ENCODE measurements at regions not wholly inside any gene's neighbourhood (a gene's known extent, or its start where the extent isn't known, plus 50 kb on each side); places are given as distances from the start of the nearest gene placed in this dataset.
"Not testable (repeated sequence)": the region's sequence is repeated elsewhere in the genome, so short reads cannot be mapped to it uniquely, and the experiment has no call there.

DNA sequence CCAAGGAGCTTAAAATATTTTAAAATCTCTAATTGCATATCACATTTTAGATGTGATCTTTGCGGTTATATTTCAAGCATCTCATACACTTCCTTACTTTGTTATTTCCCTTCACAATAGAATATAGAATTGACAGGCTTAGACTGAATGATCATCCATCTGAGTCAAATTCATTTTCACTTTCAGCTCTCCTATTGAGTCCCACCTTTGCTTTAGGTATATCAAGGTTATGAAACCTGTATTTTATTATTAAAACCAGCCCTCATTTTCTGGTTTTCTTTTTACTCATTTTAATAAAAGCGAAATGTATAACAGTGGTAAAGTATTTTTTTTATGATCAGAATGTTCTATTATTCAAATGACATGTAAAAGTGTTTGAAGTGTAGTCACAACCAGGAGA lies 162.9 kb upstream of the KYNU start:
- no peak for DNase-seq

DNA sequence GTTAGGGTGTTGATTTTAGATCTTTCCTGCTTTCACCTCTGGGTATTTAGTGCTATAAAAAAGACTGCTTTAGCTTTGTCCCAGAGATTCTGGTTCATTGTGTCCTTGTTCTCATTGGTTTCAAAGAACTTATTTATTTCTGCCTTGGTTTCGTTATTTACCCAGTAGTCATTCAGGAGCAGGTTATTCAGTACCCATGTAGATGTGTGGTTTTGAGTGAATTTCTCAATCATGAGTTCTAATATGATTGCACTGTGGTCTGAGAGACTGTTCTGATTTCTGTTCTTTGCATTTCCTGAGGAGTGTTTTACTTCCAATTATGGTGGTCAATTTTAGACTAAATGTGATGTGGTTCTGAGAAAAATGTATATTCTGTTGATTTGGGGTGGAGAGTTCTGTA lies 167.1 kb upstream of the KYNU start:
- no peak for DNase-seq

DNA sequence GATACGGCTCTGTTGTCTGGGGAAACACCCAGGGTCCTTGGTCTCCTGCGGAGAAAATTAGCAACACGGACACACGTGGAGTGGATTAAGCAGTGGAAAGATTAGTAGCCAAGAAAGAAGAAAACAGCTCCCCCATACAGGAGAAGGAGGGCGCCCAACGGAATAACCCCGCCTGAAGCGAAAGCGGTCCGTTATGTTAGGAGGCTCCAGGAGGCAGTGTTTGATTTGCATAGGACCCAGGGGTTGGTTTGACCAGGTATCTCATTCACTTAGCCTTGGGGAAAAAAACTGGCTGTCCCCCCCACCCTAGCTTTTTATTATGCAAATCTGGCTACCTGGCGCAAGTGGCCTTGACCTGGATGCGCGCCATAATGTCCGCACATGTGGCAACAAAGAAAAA lies 170.1 kb upstream of the KYNU start:
- DNase-seq = no peak

DNA sequence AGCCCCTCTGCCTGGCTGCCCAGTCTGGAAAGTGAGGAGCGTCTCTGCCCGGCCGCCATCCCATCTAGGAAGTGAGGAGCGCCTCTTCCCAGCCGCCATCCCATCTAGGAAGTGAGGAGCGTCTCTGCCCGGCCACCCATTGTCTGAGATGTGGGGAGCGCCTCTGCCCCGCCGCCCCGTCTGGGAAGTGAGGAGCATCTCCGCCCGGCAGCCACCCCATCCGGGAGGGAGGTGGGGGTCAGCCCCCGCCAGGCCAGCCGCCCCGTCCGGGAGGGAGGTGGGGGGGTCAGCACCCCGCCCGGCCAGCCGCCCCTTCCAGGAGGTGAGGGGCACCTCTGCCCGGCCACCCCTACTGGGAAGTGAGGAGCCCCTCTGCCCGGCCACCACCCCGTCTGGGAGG lies 175.1 kb upstream of the KYNU start:
- DNase-seq = not testable (repeated sequence)

DNA sequence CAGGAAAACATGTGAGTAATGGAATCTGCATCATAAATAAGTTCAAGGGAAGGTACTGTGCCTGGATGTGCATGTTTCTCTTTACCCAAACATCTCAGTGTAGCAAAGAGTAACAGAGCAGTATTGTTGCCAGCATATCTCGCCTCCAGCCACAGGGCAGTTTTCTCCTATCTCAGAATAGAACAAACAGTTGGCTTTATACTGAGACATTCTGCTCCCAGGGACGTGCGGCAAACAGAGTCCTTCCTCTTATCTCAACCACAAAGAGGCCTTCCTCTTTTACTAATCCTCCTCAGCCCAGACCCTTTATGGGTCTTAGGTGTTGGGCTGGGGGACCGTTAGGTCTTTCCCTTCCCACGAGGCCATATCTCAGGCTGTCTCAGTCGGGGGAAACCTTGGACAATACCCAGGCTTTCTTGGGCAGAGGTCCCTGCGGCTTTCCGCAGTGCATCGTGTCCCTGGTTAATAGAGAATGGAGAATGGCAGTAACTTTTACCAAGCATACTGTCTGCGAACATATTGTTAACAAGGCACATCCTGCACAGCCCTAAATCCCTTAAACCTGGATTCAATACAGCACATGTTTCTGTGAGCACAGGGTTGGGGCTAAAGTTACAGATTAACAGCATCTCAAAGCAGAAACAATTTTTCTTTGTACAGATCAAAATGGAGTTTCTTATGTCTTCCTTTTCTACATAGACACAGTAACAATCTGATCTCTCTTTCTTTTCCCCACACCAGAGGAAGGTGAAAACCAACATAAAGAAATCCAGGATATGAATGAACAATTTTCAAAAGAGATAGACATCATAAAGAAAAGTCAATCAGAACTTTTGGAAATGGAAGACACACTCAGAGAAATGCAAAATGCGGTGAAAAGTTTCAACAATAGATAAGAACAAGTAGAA lies 181.9 kb upstream of the KYNU start:
- not testable (repeated sequence) for DNase-seq

DNA sequence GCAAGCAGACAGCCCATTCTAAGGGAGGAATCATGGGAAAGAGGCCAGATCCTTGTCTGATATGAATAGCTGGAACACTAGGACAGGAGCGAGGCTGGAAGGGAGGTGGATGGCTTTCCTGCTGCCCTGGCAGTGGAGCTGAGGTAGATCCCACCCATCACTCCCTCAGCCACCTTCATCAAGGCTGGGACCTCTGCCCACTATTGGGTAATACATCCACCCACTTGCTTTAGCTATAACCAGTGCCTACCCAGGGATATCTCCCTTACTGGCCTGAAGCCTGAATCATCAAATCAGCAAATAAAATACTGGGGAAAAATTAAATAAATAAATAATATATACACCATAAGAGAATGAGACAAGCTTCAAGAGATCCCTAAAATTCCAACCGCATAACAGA lies 183.2 kb upstream of the KYNU start:
- no peak for DNase-seq

DNA sequence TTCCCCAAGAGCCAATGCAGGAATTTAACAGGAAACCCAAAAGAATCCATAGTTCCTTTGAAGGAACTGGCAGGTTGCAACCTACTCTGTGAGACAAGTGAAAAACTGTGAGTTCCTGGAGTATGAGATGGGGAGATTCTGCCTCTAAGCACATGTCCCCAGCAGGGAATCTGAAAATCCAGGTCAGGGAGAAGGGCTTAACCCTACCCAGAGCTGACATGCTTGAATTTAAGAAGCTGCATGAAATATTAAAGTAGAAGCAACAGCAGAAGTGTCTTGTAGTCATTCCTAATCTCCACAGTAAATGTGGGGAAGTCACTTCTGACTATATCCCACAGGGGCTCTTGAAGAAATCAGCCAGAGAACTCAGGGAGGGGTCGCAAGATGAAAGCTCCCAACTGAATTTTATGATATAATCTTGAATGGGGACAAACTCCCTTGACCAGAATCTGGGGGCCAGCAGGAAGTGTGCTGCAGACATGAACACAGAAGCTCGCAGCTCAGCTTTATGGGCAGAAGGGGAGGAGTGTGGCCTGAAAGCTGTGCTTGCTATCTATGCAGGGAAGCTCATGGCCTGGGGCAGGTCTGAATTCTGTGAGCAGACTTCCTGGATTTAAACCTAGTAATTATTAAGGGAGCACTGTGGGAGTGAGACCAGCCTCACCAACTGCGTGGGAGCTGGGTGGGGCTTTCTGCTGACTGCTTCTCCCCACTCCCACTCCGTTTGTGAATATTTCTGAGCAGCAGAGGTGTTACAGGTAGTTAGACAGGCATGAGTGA lies 184.1 kb upstream of the KYNU start:
- no peak for DNase-seq

DNA sequence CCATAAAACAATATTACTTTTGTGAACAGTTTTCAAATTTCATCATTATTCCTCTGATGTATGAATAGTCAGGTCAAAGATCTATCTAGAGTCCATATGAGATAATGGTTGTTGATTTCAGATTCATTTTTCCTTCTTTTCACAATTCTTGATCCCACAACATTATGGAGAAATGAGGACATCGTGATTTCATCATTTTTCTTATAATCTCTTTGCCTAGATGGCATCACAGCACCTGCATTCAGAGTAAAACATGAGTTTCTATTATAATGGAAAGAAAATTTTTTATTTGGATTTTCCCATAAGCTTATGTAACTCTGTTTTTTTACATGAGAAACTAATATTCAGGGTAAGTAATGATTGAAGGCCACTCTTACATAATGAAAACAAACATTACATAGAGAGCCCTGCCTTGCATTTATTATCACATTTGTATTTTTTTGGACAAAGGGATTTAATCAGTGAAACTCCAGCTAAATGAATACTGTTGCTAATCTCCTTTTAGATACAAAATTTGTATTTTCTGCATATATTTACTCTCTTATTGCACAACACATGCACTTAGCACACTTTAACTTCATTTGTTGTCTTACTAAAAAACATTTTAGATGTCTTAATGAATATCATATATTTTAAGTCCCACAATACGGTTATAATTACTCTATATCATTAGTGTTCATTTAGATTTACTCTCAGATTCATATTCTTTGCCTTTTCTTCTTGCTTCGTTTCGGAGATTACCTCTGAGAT lies 188.4 kb upstream of the KYNU start:
- no peak for DNase-seq

DNA sequence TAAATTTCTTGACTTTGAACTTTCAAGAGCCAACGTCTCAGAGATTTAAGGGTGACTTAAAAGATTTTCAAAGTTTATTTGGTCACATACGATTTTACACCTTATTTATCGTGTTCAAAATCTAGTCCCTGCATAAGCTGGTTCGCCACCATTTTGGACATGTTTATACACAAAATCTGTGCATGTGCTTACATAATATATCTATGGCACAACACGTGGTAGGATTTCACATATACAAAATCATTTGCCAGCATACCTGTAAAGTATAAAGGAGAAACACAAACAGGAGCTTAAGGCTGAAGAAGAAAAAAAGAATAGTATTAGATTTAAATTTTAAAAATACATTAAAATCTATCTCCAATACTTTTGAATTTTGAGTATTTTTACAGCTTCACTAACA lies 190.0 kb upstream of the KYNU start:
- DNase-seq = no peak

DNA sequence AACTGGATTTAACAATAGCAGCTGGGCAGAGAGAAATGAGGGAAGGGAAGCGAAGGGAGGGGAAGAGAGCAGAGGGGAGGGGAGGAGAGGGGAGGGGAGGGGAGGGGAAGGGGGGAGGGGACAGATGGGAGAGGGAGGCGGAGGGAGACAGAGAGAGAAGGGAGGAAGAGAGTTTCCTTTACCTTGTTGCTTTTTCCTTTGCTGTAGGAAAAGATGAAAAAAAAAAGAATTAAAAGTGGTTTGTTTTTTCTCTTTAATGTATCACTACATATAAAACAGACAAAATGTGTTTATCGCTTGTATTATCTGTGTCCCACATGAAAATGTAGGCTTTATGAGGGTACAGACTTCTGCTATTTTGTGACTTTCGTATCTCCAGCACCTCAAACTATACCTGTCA lies 190.4 kb upstream of the KYNU start:
- no peak for DNase-seq

DNA sequence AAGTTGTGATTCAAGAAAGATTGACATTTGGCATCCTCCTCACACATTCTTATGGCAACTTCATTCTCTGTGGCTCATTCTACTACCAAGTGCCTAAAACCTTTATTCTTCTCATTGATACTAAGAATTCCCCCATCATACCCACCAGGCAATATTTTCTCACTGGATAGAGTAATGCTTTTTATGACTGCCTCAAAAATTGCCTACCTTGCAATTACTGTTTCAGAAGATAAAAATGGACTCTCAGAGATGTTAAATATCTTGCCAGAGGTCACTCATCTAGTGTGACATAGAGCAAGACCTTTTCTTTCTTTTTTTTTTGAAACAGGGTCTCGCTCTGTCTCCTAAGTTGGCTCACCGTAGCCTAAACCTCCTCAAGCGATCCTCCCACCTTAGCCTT lies 192.8 kb upstream of the KYNU start:
- DNase-seq = no peak

DNA sequence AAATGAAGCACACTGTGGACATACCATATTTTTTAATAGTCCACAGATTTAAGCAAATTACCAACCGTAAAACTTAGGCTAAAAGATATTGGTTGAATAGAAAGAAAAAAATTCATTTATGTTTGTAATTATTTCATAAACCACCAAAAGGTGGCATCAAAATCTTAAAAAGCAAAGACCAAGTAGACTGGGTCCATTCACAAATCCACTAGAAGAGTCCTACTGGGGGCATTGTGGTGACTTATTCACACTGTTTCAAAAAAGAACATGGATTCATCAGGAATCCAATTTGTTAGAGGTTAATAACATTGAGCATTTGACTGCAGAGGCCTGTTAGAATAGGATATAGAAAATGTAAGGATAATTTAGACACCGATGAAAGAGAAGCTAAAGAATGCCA lies 194.9 kb upstream of the KYNU start:
- no peak for DNase-seq

DNA sequence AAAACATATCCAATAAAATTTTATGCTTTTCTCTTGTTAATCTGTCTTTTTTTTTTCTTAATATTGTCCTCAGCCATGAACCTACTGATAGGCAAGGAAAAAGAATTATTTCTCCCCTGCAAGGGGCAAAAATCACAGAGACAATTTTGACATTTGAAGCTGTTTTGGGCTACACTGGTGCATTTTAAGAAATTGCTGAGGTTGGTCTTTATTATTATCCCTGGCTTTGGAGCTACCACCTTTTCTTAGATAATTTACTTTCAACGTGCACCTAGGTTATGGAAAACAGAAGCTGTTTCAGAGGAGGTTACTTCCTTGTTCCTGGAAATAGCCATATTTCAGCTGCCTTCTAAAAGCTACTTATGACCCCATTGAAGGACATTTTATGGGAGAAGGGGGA lies 195.5 kb upstream of the KYNU start:
- DNase-seq = no peak

DNA sequence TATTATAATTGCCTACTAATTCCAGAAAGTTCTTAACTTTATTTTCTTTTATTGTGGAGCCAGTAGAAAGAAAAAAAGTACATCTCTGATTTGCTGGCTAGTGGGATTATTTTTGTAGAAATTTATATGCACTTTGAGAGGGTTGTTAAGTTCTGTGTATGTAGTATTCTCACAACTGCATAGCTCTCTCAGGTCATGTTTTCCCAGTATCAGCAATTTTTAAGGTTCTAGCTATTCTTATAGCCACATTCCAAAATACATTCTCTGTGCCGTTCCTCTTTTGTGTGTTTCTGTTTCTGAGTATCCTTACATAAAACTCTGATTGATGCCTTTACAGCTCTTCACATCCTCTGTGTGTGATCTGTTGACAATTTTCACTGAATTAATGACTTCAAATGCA lies 199.3 kb upstream of the KYNU start:
- DNase-seq = no peak

DNA sequence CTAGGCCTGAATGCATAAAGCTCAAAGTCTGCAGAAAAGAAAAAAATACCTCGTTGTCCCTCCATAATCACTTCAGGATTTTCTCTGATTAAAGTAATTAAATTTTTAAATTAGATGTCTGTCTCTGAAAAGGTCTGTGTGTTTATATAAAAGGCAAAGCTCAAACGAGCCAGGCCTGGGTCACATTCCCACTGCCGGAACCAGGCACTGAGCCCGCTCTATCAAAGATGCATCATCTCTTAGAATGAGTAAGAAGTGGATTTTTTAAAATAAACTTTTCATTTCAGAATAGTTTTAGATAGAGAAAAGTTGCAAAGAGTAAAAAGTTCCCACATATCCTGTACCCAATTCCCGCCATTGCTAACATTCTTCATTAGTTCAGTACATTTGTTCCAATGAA lies 202.1 kb upstream of the KYNU start:
- DNase-seq = no peak

DNA sequence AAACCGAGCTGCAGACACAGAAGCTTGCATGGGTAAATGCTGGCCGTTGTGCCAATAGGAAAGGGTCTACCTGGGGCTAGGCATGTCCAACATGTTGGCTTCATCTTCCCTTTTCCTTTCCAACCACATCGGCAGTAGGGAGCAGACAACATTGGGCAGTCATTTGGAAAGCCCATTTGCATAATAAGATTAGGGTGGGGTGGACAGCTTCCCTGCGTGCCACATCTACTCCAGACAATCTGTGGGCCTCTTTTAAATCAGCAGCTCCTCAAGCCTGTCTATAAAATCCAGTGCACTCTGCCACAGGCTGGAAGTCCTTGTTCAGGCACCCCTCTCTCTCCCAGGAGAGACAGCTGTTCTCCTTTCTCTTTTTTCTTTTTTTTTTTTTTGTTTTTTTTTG lies 203.6 kb upstream of the KYNU start:
- DNase-seq = no peak

DNA sequence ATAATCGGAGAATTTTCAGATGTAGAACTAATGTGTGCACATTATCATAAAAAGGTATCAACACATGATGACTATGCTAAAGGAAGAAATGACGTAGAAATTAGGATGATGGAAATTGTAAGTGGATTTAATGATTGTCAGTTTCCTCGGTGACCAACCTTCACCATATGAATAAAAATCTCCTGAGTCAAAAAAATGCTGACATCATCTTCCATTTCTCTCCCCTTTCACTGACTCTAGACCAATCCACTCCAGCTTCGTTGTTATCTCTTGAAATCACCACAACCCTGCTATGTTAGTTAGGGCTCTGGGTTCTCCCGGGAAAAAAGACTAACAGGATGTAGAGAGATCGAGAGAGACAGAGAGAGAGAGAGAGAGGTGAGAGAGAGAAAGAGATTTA lies 204.8 kb upstream of the KYNU start:
- DNase-seq = no peak

DNA sequence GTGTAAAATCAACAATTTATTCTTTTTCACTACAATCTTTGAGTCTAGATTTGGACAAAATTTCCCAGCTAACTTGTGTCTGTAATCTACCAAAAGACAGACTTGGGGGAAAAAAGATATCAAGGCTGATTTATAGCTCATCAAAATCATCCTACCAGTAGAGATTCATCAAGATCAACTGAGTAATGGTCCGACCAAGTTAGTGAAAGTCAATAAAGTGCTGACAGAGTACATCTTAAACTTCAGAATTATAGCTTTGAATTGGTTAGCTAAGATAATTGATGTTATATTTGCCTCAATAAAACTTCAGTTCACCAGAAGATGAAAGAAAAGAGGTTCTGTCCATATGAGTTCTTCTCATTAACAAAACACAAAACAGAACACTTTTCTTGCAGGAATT lies 207.1 kb upstream of the KYNU start:
- no peak for DNase-seq

DNA sequence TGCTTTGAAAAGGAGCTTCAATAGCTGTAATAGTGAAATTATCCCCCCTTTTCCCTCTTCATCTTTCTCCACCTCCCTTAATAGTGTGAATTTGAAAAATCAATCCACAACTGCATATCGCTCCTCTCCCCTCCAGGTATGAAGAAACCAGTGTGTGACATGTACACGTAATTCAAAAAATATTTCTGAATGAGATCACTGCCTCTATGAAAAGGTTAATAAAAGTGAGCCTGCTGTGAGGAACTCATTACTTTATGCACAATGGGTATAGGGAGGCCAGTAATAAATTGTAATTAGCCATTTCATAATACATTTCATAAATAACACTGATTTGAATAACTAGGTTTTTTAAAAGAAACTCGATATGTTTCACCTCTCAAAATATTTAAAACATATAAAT lies 209.0 kb upstream of the KYNU start:
- DNase-seq = no peak

DNA sequence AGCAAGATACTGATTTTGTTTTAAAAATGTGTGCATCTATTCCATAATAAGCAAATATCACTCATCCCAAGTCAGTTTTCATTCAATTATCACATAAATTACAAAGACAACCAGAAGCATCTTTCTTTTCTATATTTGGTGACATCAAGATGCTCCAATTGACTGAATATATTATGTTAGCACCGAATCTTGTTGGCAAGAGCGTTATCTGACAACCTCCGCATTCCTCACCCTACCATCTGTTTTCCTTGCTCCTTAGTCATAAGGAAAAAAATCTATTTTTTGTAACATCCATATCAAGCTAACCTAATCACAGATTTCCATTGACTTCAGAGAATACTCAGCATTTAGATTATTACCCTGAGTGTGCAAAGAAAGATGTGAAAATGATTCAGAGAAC lies 212.2 kb upstream of the KYNU start:
- DNase-seq = no peak

DNA sequence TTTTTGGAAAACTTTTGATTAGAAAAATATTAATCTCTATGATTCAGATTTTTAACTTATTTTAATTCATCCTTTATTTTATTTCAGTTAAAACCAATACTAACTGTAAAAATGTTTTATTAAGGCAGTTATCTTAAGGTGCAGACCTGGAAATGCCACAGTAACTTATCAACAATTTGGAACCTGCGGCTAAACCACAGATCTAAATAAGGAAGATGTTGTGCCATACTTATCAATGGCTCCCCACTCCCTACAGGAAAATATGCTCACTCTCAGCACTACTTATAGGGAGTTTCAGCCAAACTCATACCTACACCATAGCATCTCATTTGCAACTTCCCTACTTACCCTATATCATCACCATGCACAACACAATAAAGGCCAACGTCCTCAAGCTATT lies 226.9 kb upstream of the KYNU start:
- DNase-seq = no peak

DNA sequence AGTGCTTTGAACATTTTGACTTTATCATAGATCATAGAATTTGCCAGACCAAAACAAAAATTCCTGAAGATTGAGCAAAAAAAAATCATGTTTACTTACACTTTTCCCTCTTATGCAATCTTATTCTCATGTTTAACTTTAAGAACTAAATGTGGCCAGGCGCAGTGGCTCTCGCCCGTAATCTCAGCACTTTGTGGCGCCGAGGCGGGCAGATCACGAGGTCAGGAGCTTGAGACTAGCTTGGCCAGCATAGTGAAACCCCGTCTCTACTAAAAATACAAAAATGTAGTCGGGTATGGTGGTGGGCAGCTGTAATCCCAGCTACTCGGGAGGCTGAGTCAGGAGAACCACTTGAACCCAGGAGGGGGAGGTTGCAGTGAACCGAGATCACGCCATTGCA lies 227.9 kb upstream of the KYNU start:
- DNase-seq = no peak

DNA sequence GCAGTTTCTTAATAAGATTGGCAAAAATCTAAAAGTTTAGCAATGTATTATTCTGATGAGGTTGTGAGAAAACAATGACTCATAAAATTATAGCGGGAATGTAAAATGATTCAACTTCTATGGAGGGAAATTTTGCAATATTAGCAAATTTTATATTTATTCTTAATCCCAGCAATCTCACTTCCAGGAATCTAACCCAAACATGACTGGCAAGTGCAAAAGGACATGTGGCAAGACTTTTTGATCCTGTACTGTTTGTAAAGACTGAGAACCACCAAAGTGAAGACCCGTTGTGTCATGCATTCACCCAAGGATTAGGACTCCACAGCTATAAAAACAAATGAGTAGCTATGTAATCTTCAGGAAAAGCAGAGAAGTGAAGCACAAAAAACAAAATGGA lies 234.8 kb upstream of the KYNU start:
- DNase-seq = no peak
